HepG2 (cell line): ENCODE measurements at regions not wholly inside any gene's neighbourhood (a gene's known extent, or its start where the extent isn't known, plus 50 kb on each side); places are given as distances from the start of the nearest gene placed in this dataset.

ENCODE experiments used
- ATAC-seq: fragments of 200-7000 bp; cut with Tn5 transposase; 3 replicates; pipeline ENCODE4 v1.9.1; 2020; ENCODE audit warnings: mild to moderate bottlenecking, moderate library complexity
- BruUV-seq: library from RNA; stranded (reverse); fragments of 400-500 nt; replicated peaks from 2 replicates; lab custom pipeline; 2021; lab: Mats Ljungman, UMichigan
- CTCF ChIA-PET: fragments of 300-600 bp; formaldehyde crosslinking; extraction: SDS; loops from one replicate; lab custom pipeline; 2021; ENCODE audit warnings: low total read pairs, inconsistent platforms, low intra/inter-chr PET ratio; lab: Yijun Ruan, JAX
- POLR2A ChIA-PET: fragments of 350-600 bp; sonication (Branson Sonifier 250); formaldehyde crosslinking; loops from one replicate; lab custom pipeline; 2020; ENCODE audit warnings: antibody characterized with exemption, inconsistent platforms; lab: Yijun Ruan, JAX
- DNase-seq: peaks from one replicate; pipeline ENCODE4 v3.0.0-alpha.2; 2015; ENCODE audit warnings: low spot score
- FAIRE-seq: peaks from 3 replicates; lab custom pipeline; 2011; peaks lifted over from hg19 to GRCh38; lab: Jason Lieb, UNC
- H2AFZ ChIP-seq: one replicate; pipeline ENCODE4 v1.6.1; 2011; ENCODE audit warnings: low read length, inconsistent platforms
- H3K27ac ChIP-seq: fragments of 300-600 bp; 3 replicates; pipeline ENCODE4 v1.8.0; 2011; ENCODE audit warnings: mixed run types, mild to moderate bottlenecking, mixed read lengths, low read length, inconsistent platforms; ENCODE audit not compliant: insufficient read depth; ENCODE audit errors: extremely low read length
- H3K27me3 ChIP-seq, 2 experiments: fragments of 200-600 bp in 1 of 2; 2 replicates in 1 of 2; 3 replicates in 1 of 2; pipeline versions ENCODE4 v1.6.0 to v1.8.0; 2011; ENCODE audit warnings: low read length in 2 of 2, mild to moderate bottlenecking in 2 of 2, moderate library complexity in 2 of 2, inconsistent platforms in 1 of 2; ENCODE audit not compliant: insufficient read depth in 2 of 2, control insufficient read depth in 1 of 2
- H3K36me3 ChIP-seq, 2 experiments: fragments of 200-600 bp in 1 of 2; replicated peaks in 1 of 2; 2 replicates in 1 of 2; 3 replicates in 1 of 2; pipeline versions ENCODE4 v1.5.1 to v1.8.0; 2011; ENCODE audit warnings: low read length in 2 of 2, inconsistent platforms in 1 of 2; ENCODE audit not compliant: insufficient read depth in 2 of 2, control insufficient read depth in 1 of 2
- H3K4me1 ChIP-seq: 2 replicates; pipeline ENCODE4 v1.5.1; 2012; ENCODE audit warnings: low read length, inconsistent platforms; ENCODE audit not compliant: insufficient read depth
- H3K4me2 ChIP-seq: 2 replicates; pipeline ENCODE4 v1.6.0; 2011; ENCODE audit warnings: low read depth, low read length, inconsistent platforms
- H3K4me3 ChIP-seq, 3 experiments: fragments of 200-600 bp in 1 of 3; sonication (generic), shearing (Covaris generic) in 1 of 3; replicated peaks in 1 of 3; 2 replicates each; pipeline ENCODE4 v1.5.1; 2011 to 2016; ENCODE audit warnings: low read length in 3 of 3, inconsistent platforms in 2 of 3, low read depth in 2 of 3, mild to moderate bottlenecking in 2 of 3, control low read depth in 1 of 3, mixed read lengths in 1 of 3; ENCODE audit not compliant: insufficient read depth in 1 of 3
- H3K79me2 ChIP-seq: one replicate; pipeline ENCODE4 v1.6.1; 2011; ENCODE audit warnings: low read length, inconsistent platforms; ENCODE audit not compliant: insufficient read depth
- H3K9ac ChIP-seq: 2 replicates; pipeline ENCODE4 v1.6.0; 2011; ENCODE audit warnings: mild to moderate bottlenecking, low read depth, low read length, inconsistent platforms; ENCODE audit not compliant: insufficient read depth
- H3K9me3 ChIP-seq: 2 replicates; pipeline ENCODE4 v1.5.1; 2012; ENCODE audit warnings: mild to moderate bottlenecking, low read length
- H4K20me1 ChIP-seq: 2 replicates; pipeline ENCODE4 v1.6.0; 2011; ENCODE audit warnings: inconsistent platforms, mild to moderate bottlenecking, low read length, moderate library complexity; ENCODE audit not compliant: insufficient read depth
- AGO1 ChIP-seq: fragments of 200-400 bp; formaldehyde crosslinking; IDR thresholded peaks from 2 replicates; pipeline ENCODE4 v1.6.1; 2017; ENCODE audit warnings: mild to moderate bottlenecking, low read depth, low read length, moderate library complexity; ENCODE audit not compliant: poor library complexity, severe bottlenecking
- NCOA5 ChIP-seq: sonication (generic); formaldehyde crosslinking; IDR thresholded peaks from 2 replicates; pipeline ENCODE4 v1.4.0; 2020; ENCODE audit warnings: missing genetic modification reagents
- SIN3B ChIP-seq: fragments of 150-350 bp; IDR thresholded peaks from 2 replicates; pipeline ENCODE4 v1.6.1; 2014; ENCODE audit warnings: low read length
- ZFP90 ChIP-seq: sonication (generic); formaldehyde crosslinking; IDR thresholded peaks from 2 replicates; pipeline ENCODE4 v1.8.0; 2022; ENCODE audit warnings: missing genetic modification reagents, mild to moderate bottlenecking, inconsistent platforms, borderline replicate concordance
- ZNF777 ChIP-seq: sonication (generic); formaldehyde crosslinking; IDR thresholded peaks from 2 replicates; pipeline ENCODE4 v1.4.0; 2020; ENCODE audit warnings: missing genetic modification reagents
- ZNF841 ChIP-seq: sonication (generic); formaldehyde crosslinking; IDR thresholded peaks from 2 replicates; pipeline ENCODE4 v1.8.1; 2023; ENCODE audit warnings: missing genetic modification reagents, borderline replicate concordance
- WGBS: methylation state at CpG from one replicate; pipeline ENCODE4 v1.1.6; 2017; ENCODE audit warnings: low lambda C conversion rate; 5-methylcytosine and 5-hydroxymethylcytosine counted together
- in situ Hi-C: cut with HindIII; loops from 2 replicates; pipeline ENCODE4 v1.10.0; 2017; ENCODE audit warnings: low pct_unique_long_range_greater_than_20kb; ENCODE audit not compliant: extremely low pct_ligation_motif_present
- intact Hi-C: fragments of 100-400 bp; cut with micrococcal nuclease; formaldehyde crosslinking; loops from one replicate; pipeline ENCODE4 v1.10.0; 2022; ENCODE audit not compliant: unreplicated experiment
- TF ChIP-seq, protein P1 (sequence below): sonication (generic); formaldehyde crosslinking; IDR thresholded peaks from 2 replicates; pipeline ENCODE4 v1.5.1; 2020; ENCODE audit warnings: mild to moderate bottlenecking, missing genetic modification reagents, borderline replicate concordance
- TF ChIP-seq, protein P2 (sequence below): sonication (generic); formaldehyde crosslinking; IDR thresholded peaks from 2 replicates; pipeline ENCODE4 v1.5.1; 2020; ENCODE audit warnings: mild to moderate bottlenecking, missing genetic modification reagents, borderline replicate concordance

DNA sequence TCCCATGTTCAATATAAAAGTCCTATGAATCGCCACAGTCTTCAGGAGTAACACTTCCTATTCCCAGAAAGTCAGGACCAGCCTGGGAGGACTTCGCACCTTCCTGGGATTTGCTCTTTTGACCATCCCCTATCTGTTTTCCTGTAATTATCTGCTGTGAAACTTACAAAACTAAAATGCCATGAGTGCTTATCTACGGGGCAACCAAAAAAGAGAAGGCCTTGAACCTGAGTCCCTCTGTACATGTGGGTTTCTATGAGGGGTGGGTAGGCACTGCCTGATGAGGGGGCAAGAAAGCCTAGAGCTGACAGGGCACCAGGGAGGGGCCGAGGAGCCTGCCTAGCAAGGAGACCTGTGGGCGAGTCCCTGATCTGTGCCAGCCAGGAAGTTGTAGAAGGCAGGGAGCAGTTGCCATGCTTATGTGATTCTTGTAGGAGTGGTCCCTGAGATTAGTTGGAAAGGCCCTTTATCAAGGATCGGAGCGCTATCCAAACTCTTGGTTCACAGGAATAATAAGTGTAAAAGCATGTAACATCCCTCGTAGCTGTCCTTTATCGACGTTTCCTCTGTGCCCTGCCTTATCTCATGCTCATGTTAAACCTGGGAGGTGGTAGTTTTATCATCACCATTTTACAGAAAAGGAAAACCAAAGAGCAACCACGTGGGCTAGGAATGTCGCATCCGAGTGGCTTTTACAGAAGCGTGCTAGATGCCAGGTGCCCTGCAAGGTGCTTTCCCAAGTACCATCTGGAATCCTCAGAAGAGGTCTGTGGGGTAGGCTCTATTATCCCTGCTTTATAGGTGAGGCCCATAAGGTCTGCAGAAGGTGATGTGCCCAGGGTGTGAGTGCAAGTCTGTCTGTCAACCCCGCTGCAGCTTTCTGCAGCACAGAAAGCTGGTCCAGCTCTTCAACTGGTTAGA lies 111.8 kb downstream of the B3GNT2 start (continued):
- TF ChIP-seq, protein P1, sequence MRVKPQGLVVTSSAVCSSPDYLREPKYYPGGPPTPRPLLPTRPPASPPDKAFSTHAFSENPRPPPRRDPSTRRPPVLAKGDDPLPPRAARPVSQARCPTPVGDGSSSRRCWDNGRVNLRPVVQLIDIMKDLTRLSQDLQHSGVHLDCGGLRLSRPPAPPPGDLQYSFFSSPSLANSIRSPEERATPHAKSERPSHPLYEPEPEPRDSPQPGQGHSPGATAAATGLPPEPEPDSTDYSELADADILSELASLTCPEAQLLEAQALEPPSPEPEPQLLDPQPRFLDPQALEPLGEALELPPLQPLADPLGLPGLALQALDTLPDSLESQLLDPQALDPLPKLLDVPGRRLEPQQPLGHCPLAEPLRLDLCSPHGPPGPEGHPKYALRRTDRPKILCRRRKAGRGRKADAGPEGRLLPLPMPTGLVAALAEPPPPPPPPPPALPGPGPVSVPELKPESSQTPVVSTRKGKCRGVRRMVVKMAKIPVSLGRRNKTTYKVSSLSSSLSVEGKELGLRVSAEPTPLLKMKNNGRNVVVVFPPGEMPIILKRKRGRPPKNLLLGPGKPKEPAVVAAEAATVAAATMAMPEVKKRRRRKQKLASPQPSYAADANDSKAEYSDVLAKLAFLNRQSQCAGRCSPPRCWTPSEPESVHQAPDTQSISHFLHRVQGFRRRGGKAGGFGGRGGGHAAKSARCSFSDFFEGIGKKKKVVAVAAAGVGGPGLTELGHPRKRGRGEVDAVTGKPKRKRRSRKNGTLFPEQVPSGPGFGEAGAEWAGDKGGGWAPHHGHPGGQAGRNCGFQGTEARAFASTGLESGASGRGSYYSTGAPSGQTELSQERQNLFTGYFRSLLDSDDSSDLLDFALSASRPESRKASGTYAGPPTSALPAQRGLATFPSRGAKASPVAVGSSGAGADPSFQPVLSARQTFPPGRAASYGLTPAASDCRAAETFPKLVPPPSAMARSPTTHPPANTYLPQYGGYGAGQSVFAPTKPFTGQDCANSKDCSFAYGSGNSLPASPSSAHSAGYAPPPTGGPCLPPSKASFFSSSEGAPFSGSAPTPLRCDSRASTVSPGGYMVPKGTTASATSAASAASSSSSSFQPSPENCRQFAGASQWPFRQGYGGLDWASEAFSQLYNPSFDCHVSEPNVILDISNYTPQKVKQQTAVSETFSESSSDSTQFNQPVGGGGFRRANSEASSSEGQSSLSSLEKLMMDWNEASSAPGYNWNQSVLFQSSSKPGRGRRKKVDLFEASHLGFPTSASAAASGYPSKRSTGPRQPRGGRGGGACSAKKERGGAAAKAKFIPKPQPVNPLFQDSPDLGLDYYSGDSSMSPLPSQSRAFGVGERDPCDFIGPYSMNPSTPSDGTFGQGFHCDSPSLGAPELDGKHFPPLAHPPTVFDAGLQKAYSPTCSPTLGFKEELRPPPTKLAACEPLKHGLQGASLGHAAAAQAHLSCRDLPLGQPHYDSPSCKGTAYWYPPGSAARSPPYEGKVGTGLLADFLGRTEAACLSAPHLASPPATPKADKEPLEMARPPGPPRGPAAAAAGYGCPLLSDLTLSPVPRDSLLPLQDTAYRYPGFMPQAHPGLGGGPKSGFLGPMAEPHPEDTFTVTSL (CRISPR knock-in tag): peak; percentile 34; the same call in 1 of the 2 replicates

DNA sequence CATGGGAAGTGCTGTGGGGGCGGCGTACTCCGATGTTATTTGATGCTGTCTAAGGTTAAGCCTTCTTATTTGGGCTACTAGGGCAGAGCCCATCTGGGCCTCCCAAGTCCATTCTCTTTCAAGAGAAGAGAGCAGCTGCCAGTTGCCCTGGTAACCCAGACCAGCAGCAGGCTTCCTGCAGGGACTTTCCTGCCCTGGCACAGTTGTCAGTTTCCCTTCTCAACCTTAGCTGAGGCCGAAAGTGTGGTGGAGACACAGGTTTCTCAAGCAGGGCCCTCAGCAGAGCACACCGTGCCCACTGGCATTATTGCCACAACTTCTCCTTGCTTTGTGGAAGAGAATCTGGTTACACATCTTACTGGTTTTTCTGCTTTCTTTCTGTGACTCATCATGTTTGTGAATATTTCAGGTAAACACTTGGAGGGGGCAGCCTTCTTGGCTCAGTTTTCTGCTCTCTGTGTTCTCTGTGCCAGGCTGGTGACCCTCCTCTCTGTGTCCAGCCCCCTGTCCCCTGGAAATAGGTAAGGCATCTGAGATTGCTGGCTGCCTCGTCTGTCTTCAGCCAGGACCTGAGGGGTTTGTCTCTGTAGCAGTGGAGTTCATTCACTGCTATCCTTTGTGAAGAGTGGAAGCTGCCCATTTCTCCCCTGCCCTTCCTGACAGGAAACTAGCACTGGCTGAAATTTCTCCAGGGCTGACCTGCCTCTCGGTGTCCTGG lies 111.0 kb downstream of the B3GNT2 start:
- DNase-seq (no peak), ATAC-seq (peak; percentile 56), FAIRE-seq (peak; percentile 21)
- in situ Hi-C loops (no loop called here), intact Hi-C loops (no loop called here)
- no peak overlapping the region for H3K27ac ChIP-seq
- no peak overlapping the region for H2AFZ ChIP-seq
- H3K4me2 ChIP-seq: peak overlapping the region; percentile 60
- no peaks in the 10 kb centered on the region for H4K20me1 ChIP-seq
- H3K4me3 ChIP-seq: no peak overlapping the region
- no peaks in the 10 kb centered on the region for H3K36me3 ChIP-seq
- ChIA-PET CTCF (no interaction called here), POLR2A (no interaction called here)
- H3K9me3 ChIP-seq: no peaks in the 10 kb centered on the region
- peaks cover 43% of the 10 kb centered on the region for H3K4me1 ChIP-seq
- no TSS peak for BruUV-seq
- TF ChIP-seq, protein P2, sequence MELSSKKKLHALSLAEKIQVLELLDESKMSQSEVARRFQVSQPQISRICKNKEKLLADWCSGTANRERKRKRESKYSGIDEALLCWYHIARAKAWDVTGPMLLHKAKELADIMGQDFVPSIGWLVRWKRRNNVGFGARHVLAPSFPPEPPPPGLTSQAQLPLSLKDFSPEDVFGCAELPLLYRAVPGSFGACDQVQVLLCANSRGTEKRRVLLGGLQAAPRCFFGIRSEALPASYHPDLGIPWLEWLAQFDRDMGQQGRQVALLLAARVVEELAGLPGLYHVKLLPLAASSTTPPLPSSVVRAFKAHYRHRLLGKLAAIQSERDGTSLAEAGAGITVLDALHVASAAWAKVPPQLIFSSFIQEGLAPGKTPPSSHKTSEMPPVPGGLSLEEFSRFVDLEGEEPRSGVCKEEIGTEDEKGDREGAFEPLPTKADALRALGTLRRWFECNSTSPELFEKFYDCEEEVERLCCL (CRISPR knock-in tag): 0 out of 2 replicates have a peak, but pooled peaks have one; percentile 42
- 0 out of 2 replicates have a peak, but pooled peaks have one; percentile 40 for TF ChIP-seq ZNF841
- 0 out of 2 replicates have a peak, but pooled peaks have one; percentile 28 for TF ChIP-seq ZFP90 (CRISPR knock-in tag)
- TF ChIP-seq NCOA5: 0 out of 2 replicates have a peak, but pooled peaks have one; percentile 21
- TF ChIP-seq AGO1: no peak
- 0 out of 2 replicates have a peak, but pooled peaks have one; percentile 26 for TF ChIP-seq ZNF777 (CRISPR knock-in tag)
- no peak for TF ChIP-seq SIN3B
- WGBS: 44% methylated on average over 7 of the region's 7 CpGs
- no peak overlapping the region for H3K9ac ChIP-seq
- no peaks in the 10 kb centered on the region for H3K79me2 ChIP-seq
- H3K27me3 ChIP-seq: peaks cover 0 to 2% of the 10 kb centered on the region in 2 experiments; a peak in 3 of 5 replicates
